HG02642 (cell line): ENCODE measurements at regions not wholly inside any gene's neighbourhood (a gene's known extent, or its start where the extent isn't known, plus 50 kb on each side); places are given as distances from the start of the nearest gene placed in this dataset.

Source experiments
- ATAC-seq: cut with Tn5 transposase; IDR thresholded peaks from one replicate; pipeline ENCODE4 v1.9.1; 2021; ENCODE audit warnings: mild to moderate bottlenecking; ENCODE audit not compliant: unreplicated experiment, poor library complexity

DNA sequence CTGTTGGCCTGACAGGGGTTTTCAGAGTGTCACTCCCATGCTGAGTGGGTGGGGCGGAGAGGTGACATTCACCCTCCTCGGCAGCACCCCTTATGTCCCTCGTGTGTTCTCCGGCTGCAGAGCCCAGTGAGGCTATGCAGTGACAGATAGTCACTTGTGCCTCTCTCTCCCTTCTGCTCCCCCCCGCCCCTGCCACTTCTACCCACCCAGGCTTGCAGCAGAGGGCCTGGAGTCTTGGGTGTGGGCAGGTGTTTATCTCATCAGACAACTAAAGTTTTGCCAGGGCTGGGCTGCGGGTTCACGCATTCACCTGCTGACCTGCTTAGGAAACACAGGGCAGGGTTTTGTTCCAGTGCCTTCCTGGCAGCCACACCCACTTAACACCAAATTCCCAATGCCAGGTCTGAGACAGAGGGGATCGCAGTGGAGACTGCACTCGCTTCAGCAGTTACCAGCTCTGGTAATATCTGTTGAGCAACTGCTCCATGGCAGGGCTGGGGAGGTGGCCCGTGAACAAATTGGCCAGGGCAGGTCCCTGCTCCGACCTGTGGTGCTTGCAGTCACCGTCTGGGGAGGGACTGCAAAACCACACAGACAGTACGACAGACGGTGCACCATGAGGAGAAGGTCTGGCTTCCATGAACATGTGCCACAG is 50.5 kb upstream of the ADA2 start:
- ATAC-seq = no peak

- ATAC-seq = no peak
Measured at GRCh38 chr22:17269224-17269606, 50.0 kb upstream of the ADA2 start.
